Gastrocnemius medialis (tissue), 4 donors: ENCODE measurements at regions not wholly inside any gene's neighbourhood (a gene's known extent, or its start where the extent isn't known, plus 50 kb on each side); places are given as distances from the start of the nearest gene placed in this dataset.

Source experiments
- ATAC-seq, 2 donors: fragments of 150-250 bp; one replicate each; pipeline ENCODE4 v1.9.1; 2016
- DNase-seq, 2 donors: peaks; one replicate each; pipeline ENCODE4 v3.0.0-alpha.2; 2019
- H3K27ac ChIP-seq, 4 donors: fragments of 200-600 bp; sonication (generic); 1 replicate in 1 of 4; 2 replicates in 3 of 4; pipeline ENCODE4 v1.5.1; 2016 to 2018; ENCODE audit warnings: mild to moderate bottlenecking in 2 of 4, moderate library complexity in 1 of 4
- H3K27me3 ChIP-seq, 3 donors: fragments of 200-600 bp; sonication (generic) in 2 of 3; 1 replicate in 1 of 3; 2 replicates in 2 of 3; pipeline versions ENCODE4 v1.5.1 to v1.6.0; 2016 to 2019; ENCODE audit warnings: mild to moderate bottlenecking in 1 of 3, moderate library complexity in 1 of 3
- H3K36me3 ChIP-seq, 2 donors: fragments of 200-600 bp; sonication (generic) in 1 of 2; one replicate each; pipeline ENCODE4 v1.5.1; 2017 to 2018
- H3K4me1 ChIP-seq, 2 donors: fragments of 200-600 bp; sonication (generic) in 1 of 2; one replicate each; pipeline ENCODE4 v1.5.1; 2016 to 2017; ENCODE audit warnings: mild to moderate bottlenecking in 2 of 2
- H3K4me3 ChIP-seq, 4 donors: fragments of 200-600 bp; sonication (generic) in 3 of 4; 1 replicate in 1 of 4; 2 replicates in 3 of 4; pipeline ENCODE4 v1.5.1; 2016 to 2019; ENCODE audit warnings: mild to moderate bottlenecking in 2 of 4
- H3K9me3 ChIP-seq, 3 donors: fragments of 200-600 bp; sonication (generic) in 2 of 3; 1 replicate in 1 of 3; 2 replicates in 2 of 3; pipeline ENCODE4 v1.5.1; 2016 to 2019
- POLR2A ChIP-seq, 2 donors: fragments of 450-650 bp; IDR thresholded peaks; one replicate each; pipeline ENCODE4 v1.6.1; 2017; ENCODE audit warnings: antibody characterized with exemption in 2 of 2, mild to moderate bottlenecking in 2 of 2, moderate library complexity in 2 of 2
- in situ Hi-C, 4 donors: fragments of 200-750 bp; cut with MboI; loops; one replicate each; pipeline versions ENCODE4 v1.15.0 to v1.8.0; 2017; ENCODE audit warnings: low sequenced_read_pairs in 4 of 4
- intact Hi-C: fragments of 100-400 bp; cut with DNase I; formaldehyde crosslinking; loops from one replicate; pipeline ENCODE4 v1.15.1; 2023; ENCODE audit warnings: low total_unique reads
- TF ChIP-seq, protein P1 (sequence below), 5 experiments: fragments of 450-650 bp in 3 of 5; fragments of 200-600 bp in 2 of 5; sonication (generic) in 2 of 5; IDR thresholded peaks in 4 of 5; conservative IDR thresholded peaks in 1 of 5; 1 replicate in 4 of 5; 2 replicates in 1 of 5; pipeline ENCODE4 v1.5.1; 2016 to 2019; ENCODE audit warnings: antibody characterized with exemption in 5 of 5, mild to moderate bottlenecking in 3 of 5, moderate library complexity in 3 of 5

DNA sequence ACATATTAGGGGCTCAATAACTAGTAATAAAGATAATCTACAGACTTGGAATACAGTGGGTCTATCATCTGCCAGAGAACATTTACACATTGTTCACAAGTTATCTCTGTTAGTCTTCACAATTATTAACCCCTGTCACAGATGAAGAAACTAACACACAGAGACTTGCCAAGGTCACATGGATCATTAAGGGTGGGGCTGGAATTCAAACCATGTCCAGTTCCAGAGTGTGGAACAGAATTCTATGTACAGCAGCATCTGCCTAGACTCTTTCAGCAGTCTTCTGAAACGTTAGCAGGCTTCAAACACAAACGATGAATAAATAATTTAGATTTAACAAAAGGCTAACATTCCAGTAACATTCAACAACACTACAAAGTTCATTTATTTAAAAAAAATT, 673.9 kb upstream of the NR2F2 start:
- Histone ChIP-seq H3K36me3 (no peaks in the 10 kb centered on the region), H3K9me3 (no peaks in the 10 kb centered on the region), H3K4me1 (no peaks in the 10 kb centered on the region), H3K27me3 (no peaks in the 10 kb centered on the region), H3K27ac (no peak overlapping the region), H3K4me3 (no peak overlapping the region)
- intact Hi-C loops, result no loop called here
- in situ Hi-C loops, result no loop called here
- TF ChIP-seq, protein P1, sequence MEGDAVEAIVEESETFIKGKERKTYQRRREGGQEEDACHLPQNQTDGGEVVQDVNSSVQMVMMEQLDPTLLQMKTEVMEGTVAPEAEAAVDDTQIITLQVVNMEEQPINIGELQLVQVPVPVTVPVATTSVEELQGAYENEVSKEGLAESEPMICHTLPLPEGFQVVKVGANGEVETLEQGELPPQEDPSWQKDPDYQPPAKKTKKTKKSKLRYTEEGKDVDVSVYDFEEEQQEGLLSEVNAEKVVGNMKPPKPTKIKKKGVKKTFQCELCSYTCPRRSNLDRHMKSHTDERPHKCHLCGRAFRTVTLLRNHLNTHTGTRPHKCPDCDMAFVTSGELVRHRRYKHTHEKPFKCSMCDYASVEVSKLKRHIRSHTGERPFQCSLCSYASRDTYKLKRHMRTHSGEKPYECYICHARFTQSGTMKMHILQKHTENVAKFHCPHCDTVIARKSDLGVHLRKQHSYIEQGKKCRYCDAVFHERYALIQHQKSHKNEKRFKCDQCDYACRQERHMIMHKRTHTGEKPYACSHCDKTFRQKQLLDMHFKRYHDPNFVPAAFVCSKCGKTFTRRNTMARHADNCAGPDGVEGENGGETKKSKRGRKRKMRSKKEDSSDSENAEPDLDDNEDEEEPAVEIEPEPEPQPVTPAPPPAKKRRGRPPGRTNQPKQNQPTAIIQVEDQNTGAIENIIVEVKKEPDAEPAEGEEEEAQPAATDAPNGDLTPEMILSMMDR (IDR thresholded peaks at IDR 0.05 in 4 of 5, conservative IDR thresholded peaks at IDR 0.05 in 1 of 5), result no peak
- TF ChIP-seq POLR2A (IDR thresholded peaks at IDR 0.05), result no peak
- no peak for DNase-seq
- ATAC-seq, result no peak

DNA sequence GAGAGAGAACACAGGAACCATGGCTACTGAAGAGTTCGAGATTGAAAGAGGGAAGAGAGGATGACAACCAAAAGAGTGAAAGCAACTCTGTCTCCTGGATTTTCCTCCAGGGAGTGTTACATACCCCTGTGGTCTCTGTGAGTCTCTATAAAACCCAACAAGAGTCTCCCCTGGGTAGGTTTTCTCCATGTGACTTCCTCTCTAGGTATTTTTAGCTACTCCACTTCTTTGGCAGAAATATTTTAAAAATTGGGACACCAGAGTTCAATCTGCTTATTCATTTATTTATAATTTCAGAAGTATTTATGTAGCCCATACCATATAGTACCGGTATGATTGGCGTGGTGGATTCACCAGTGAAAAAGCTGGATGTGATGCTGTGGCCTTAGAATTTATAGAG, 671.7 kb upstream of the NR2F2 start:
- H3K4me3 ChIP-seq, result no peak overlapping the region
- ATAC-seq, result no peak
- no peak for TF ChIP-seq POLR2A (IDR thresholded peaks at IDR 0.05)
- DNase-seq, result no peak
- no peaks in the 10 kb centered on the region for H3K9me3 ChIP-seq
- H3K4me1 ChIP-seq, result no peaks in the 10 kb centered on the region
- in situ Hi-C loops, result no loop called here
- no peaks in the 10 kb centered on the region for H3K36me3 ChIP-seq
- intact Hi-C loops, result no loop called here
- no peaks in the 10 kb centered on the region for H3K27me3 ChIP-seq
- H3K27ac ChIP-seq, result peak overlapping the region; percentile 48 to 71 (median 57)

DNA sequence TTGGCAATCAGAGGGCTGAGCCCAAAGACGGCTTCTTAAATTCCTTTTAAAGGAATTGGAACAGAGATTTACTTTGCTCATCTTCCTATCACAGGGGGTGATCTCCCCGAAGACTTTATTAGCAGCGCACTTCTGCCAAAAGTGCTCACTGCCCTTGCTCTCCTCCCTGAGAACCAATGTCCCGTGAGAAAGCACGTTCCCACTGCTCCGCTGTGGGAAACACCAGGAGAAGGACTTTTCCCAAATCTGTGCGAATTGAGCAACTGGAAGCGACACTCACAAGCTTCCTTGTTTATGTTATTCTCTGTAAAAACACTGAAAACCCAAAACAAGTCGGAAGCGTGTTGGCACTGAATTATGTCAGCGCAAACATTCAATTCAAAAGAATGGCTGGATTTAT, 670.8 kb upstream of the NR2F2 start:
- TF ChIP-seq, protein P1 (IDR thresholded peaks at IDR 0.05 in 4 of 5, conservative IDR thresholded peaks at IDR 0.05 in 1 of 5), result no peak
- no peak for TF ChIP-seq POLR2A (IDR thresholded peaks at IDR 0.05)
- Histone ChIP-seq H3K4me1 (no peaks in the 10 kb centered on the region), H3K36me3 (no peaks in the 10 kb centered on the region), H3K4me3 (no peak overlapping the region), H3K27me3 (no peaks in the 10 kb centered on the region), H3K27ac (peak overlapping the region in 3 of 4 donors; percentile 48 to 71 (median 63)), H3K9me3 (no peaks in the 10 kb centered on the region)
- in situ Hi-C loops (no loop called here), intact Hi-C loops (no loop called here)
- ATAC-seq (no peak), DNase-seq (peak; percentile 5 to 17)

DNA sequence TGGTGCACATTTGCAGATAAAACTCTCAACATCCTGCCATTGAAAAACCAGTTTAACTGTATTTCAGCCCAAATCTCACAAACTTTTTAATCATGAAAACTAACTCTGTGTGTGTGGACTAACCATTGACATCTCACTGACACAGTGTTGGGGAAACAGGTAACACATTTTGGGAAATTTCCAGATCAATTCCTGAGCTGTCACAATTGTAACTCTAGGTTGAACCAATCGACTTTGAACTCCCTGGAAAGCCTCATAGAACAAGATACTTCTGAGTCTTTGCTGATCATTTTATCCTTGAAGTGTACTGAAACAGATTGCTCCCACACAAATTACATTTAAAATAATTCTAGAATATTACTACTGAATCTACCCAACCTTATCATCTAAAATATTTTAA, 667.9 kb upstream of the NR2F2 start:
- intact Hi-C loops (no loop called here), in situ Hi-C loops (no loop called here)
- H3K9me3 ChIP-seq, result no peaks in the 10 kb centered on the region
- TF ChIP-seq POLR2A (IDR thresholded peaks at IDR 0.05), result no peak
- TF ChIP-seq, protein P1 (IDR thresholded peaks at IDR 0.05 in 4 of 5, conservative IDR thresholded peaks at IDR 0.05 in 1 of 5), result no peak
- H3K27me3 ChIP-seq, result no peaks in the 10 kb centered on the region
- no peak for ATAC-seq
- H3K36me3 ChIP-seq, result no peaks in the 10 kb centered on the region
- H3K27ac ChIP-seq, result no peak overlapping the region
- no peaks in the 10 kb centered on the region for H3K4me1 ChIP-seq
- H3K4me3 ChIP-seq, result no peak overlapping the region
- DNase-seq, result no peak

DNA sequence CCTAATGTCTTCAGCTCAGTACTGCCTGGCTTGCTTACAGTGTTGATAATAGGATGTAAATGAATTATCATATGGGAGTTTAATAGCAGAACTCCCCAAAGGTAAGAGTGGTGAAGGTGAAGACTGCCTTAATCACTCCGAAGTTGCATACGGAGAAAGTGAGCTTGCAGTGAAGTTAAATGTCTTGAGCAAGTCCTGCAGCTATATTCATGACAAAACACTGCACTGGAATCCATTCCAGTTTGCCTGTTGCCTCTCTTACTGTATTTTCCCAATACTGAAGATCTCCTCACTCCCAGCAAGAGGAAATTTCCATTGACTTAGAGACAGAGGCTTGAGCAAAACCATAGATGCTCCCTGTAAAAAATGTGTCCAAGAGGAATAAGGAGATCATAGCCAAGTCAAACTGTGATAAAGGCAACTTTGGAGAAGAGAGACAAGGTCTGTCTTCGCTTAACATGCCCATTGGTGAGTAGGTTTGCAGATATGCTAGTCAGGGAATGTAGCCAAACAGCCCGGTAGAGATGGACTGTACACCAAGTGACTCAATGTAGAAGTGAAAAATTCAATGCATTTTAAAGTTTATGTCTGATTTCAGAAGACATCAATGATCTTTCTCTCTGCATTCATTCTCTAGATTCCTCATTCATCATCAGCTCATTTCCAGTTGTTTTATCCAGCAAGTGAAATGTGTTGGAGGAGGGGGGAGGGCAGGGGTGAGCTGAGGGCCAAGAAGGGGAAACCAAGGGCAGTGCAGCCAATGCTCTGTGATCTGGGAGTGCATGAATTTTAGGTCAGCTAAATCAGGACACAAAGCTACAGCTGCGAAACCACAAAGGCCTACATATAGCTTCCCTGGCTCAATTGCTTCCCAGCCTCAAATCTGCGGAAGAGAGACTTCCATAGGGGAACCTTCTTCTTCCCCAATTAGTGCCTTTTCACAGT, 667.1 kb upstream of the NR2F2 start:
- ATAC-seq, result no peak
- intact Hi-C loops, result no loop called here
- no peak for TF ChIP-seq POLR2A (IDR thresholded peaks at IDR 0.05)
- TF ChIP-seq, protein P1 (IDR thresholded peaks at IDR 0.05 in 4 of 5, conservative IDR thresholded peaks at IDR 0.05 in 1 of 5), result no peak
- Histone ChIP-seq H3K27me3 (no peaks in the 10 kb centered on the region), H3K4me1 (no peaks in the 10 kb centered on the region), H3K4me3 (no peak overlapping the region), H3K9me3 (no peaks in the 10 kb centered on the region), H3K27ac (no peak overlapping the region), H3K36me3 (no peaks in the 10 kb centered on the region)
- DNase-seq, result no peak
- in situ Hi-C loops, result no loop called here
